ENCODE measurements at regions not wholly inside any gene's neighbourhood (a gene's known extent, or its start where the extent isn't known, plus 50 kb on each side); places are given as distances from the start of the nearest gene placed in this dataset.

DNA sequence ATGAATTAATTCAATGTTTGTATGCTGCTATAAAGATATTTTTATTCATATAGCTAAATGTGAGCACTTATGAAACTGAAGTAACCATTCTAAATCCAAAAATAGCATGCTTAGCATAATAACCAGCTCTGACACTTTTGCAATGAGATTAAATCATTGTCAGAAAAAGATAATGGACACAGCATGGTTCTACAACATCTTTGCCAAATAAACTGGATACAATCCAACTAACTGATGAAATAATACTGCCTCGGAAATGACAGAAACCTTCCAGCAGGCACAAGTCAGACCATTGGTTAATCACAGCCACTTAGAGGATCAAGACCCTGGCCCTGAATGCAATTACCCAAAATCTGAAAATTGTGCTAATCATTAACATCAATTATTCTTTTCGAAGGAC is 592.7 kb upstream of the ADGRL4 start:
- no peak for TF ChIP-seq CTCF (IDR thresholded peaks at IDR 0.05; ENCODE audit: control extremely low read depth in 1 of 3, insufficient read depth in 1 of 3, low read depth in 1 of 3, low read length in 3 of 3)
- TF ChIP-seq POLR2AphosphoS5 (IDR thresholded peaks at IDR 0.05; ENCODE audit: low read depth, low read length), result no peak
- no peak for TF ChIP-seq SP2 (IDR thresholded peaks at IDR 0.05; ENCODE audit: low read length)
- no peak for TF ChIP-seq ATF2 (IDR thresholded peaks at IDR 0.05; ENCODE audit: low read length)
- no peak for TF ChIP-seq TAF1 (IDR thresholded peaks at IDR 0.05; ENCODE audit: low read depth, low read length)
- no peak for TF ChIP-seq CEBPB (IDR thresholded peaks at IDR 0.05; ENCODE audit: low read depth, low read length)

Measured in H1 (cell line).